ENCODE measurements at regions not wholly inside any gene's neighbourhood (a gene's known extent, or its start where the extent isn't known, plus 50 kb on each side); places are given as distances from the start of the nearest gene placed in this dataset.

DNA sequence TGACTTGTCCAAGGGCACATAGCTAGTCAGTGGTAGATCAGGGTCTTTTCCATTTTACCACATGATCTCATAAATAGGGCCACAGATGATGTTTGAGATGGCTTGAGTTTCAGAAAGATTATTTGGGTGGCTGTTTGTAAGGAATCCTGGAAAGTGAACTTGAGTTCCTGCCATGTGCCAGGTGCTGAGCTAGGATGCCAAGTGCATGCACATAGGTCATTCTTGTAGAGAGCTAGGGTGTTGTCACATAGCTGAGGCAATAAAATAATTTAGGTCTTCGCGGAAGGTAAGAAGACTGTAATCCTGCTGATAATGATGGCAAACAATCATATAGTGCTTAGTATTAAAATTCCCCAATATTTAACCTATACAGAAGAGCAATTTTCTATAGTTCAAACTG, 1162.6 kb upstream of the TENM4 start:
- POLR2A ChIA-PET: no interaction called here
- in situ Hi-C loops (cut with HindIII; ENCODE audit: low pct_unique_long_range_greater_than_20kb, low sequenced_read_pairs): no loop called here
- Histone ChIP-seq H3K27ac (ENCODE audit: low read length) (no peak overlapping the region), H3K27me3 (ENCODE audit: control insufficient read depth, insufficient read depth, low read length) (no peaks in the 10 kb centered on the region), H3K36me3 (ENCODE audit: control insufficient read depth, insufficient read depth, low read length) (no peaks in the 10 kb centered on the region), H3K4me3 (ENCODE audit: low read depth in 2 of 2, low read length in 2 of 2) (no peak overlapping the region), H3K9me3 (ENCODE audit: control insufficient read depth, insufficient read depth, low read depth, low read length) (no peaks in the 10 kb centered on the region; the same call in 1 of the 2 replicates), H3K4me1 (ENCODE audit: control insufficient read depth, insufficient read depth, low read length) (no peaks in the 10 kb centered on the region)
- no peak for DNase-seq (ENCODE audit: low read depth, low spot score)
- intact Hi-C loops (cut with micrococcal nuclease; ENCODE audit: unreplicated experiment): no loop called here
- CTCF ChIA-PET: no interaction called here
- BruUV-seq (replicated peaks): no TSS peak
- no peak for TF ChIP-seq CTCF (IDR thresholded peaks at IDR 0.05)
- TF ChIP-seq REST (IDR thresholded peaks at IDR 0.05; ENCODE audit: insufficient read depth in 1 of 2, low read depth in 2 of 2, low read length in 1 of 2): no peak
- ATAC-seq: no peak

DNA sequence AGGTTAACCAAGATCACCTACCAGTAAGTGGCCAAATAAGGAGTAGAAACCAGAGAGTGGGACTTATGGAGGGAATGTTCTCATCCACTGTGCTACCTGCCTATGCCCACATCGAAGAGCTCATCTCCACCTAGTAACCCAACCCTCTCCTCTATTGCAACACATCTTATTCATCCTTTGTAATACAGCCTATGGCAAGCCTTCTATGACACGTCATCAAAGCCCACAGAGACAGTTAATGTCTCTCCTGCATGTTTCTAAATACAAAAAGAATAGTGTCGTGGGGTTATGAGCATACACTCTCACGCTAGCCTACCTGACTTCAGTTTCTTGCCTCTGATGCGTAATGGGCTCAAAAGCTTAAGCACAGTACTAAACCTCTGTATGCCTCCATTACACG, 1158.1 kb upstream of the TENM4 start:
- no TSS peak for BruUV-seq (replicated peaks)
- Histone ChIP-seq H3K4me3 (ENCODE audit: low read depth in 2 of 2, low read length in 2 of 2) (no peak overlapping the region), H3K4me1 (ENCODE audit: control insufficient read depth, insufficient read depth, low read length) (peaks cover 18% of the 10 kb centered on the region), H3K36me3 (ENCODE audit: control insufficient read depth, insufficient read depth, low read length) (no peaks in the 10 kb centered on the region), H3K27me3 (ENCODE audit: control insufficient read depth, insufficient read depth, low read length) (no peaks in the 10 kb centered on the region), H3K9me3 (ENCODE audit: control insufficient read depth, insufficient read depth, low read depth, low read length) (peaks cover 14% of the 10 kb centered on the region; the same call in 1 of the 2 replicates), H3K27ac (ENCODE audit: low read length) (peak overlapping the region; percentile 45; the same call in 1 of the 2 replicates)
- CTCF ChIA-PET: no interaction called here
- TF ChIP-seq POLR2AphosphoS5 (IDR thresholded peaks at IDR 0.05; ENCODE audit: low read depth, low read length): no peak
- no peak for TF ChIP-seq TCF7L2 (IDR thresholded peaks at IDR 0.05; ENCODE audit: low read depth, low read length)
- TF ChIP-seq CTCF (IDR thresholded peaks at IDR 0.05): no peak
- no peak for TF ChIP-seq SIN3A (IDR thresholded peaks at IDR 0.05; ENCODE audit: borderline replicate concordance, insufficient read depth, low read depth, low read length)
- TF ChIP-seq REST (IDR thresholded peaks at IDR 0.05; ENCODE audit: insufficient read depth in 1 of 2, low read depth in 2 of 2, low read length in 1 of 2): no peak
- POLR2A ChIA-PET: no interaction called here
- ATAC-seq (no peak), DNase-seq (ENCODE audit: low read depth, low spot score) (no peak)
- in situ Hi-C loops (cut with HindIII; ENCODE audit: low pct_unique_long_range_greater_than_20kb, low sequenced_read_pairs) (no loop called here), intact Hi-C loops (cut with micrococcal nuclease; ENCODE audit: unreplicated experiment) (loop anchor here (10.0 kb wide), 1 partner anchor 56 kb away; no protein-coding TSS in a partner anchor)

Measured in Panc1 (cell line).